ENCODE measurements at regions not wholly inside any gene's neighbourhood (a gene's known extent, or its start where the extent isn't known, plus 50 kb on each side); places are given as distances from the start of the nearest gene placed in this dataset.

DNA sequence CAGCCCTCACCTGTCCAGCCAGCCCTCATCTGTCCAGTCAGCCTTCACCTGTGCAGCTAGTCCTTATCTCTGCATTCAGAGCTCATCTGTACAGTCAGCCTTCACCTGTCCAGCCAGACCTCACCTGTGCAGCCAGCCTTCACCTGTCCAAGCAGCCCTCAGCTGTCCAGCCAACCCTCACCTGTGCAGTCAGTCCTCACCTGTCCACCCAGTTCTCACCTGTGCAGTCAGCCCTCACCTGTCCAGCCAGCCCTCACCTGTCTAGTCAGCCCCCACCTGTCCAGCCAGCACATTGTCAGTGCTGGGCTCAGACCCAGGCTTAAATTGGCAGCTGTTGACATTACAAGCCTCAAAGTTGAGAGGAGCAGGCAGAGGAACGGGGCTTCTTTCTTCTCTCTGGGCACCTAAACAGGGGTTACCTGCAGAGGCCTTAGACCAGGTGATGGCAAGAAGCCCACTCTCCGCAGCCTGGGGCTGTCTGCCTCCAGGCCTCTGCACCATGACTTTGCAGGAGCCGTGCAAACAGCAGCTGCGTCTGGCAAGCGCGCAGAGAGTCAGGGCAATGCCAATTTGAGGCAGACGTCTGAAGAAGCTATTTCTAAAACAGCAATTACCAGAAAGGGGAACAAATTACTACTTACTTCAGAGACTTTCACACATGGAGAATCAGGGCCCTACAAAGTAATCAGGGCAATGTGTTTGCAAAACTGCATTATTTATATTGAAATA lies 506.1 kb downstream of the NPHP4 start:
- no peak for DNase-seq

DNA sequence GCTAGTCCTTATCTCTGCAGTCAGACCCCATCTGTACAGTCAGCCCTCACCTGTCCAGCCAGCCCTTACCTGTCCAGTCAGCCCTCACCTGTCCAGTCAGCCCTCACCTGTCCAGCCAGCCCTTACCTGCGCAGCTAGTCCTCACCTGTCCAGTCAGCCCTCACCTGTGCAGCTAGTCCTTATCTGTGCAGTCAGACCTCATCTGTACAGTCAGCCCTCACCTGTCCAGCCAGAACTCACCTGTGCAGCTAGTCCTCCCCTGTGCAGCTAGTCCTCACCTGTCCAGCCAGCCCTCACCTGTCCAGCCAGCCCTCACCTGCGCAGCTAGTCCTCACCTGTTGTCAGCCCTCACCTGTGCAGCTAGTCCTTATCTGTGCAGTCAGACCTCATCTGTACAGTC lies 506.8 kb downstream of the NPHP4 start:
- no peak for DNase-seq

DNA sequence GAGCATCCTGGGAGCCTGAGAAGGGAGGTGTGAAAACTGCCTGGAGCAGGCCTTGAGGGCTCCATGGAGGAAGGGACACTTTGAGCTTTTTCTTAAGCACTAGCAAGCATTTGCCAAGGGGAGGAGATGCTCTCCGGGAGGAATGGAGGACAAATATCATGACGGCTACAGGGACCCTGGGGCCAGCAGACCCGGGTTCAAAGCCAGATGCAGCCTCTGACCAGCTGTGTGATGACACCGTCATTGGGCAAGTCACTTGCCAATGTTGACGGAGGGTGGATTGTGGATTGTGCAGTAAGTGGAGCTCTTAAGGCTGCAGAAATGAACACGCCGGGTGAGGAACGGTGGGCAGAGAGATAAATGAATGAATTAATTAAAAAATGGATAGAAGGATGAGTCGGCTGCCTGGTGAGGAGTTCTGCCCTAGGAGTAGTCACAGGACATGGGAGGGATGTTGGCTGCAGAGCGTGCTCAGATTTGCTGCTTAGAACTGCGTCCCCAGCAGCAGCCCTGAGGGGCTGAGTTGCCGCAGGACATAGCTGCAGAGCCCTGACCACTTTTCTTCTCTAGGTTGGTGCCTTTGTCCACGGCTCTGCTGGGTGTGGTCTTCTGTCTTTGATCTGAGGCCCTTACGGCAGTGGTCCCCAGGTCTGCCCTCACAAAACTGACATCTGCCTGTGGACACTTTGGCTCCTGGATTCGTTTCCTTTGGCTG lies 507.6 kb downstream of the NPHP4 start:
- no peak for DNase-seq

DNA sequence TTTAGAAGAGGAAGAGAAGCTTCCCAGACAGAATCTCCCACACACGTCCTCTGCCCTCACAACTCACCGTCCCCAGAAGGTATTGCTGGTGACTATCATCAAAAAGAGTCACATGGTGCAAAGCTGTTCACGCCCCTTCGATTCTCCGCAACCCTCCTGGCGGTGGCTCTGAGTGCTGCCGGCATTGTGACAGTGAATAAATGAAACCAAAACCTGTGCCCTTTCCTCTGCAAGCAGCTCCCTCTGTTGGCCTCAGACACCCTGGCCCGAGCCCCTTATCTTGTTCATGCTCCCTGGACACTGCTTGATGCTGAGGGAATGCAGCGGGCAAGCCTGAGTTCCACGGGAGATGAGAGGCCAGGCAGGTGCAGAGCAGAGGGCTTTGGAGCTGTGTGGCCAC lies 510.3 kb downstream of the NPHP4 start:
- no peak for DNase-seq

DNA sequence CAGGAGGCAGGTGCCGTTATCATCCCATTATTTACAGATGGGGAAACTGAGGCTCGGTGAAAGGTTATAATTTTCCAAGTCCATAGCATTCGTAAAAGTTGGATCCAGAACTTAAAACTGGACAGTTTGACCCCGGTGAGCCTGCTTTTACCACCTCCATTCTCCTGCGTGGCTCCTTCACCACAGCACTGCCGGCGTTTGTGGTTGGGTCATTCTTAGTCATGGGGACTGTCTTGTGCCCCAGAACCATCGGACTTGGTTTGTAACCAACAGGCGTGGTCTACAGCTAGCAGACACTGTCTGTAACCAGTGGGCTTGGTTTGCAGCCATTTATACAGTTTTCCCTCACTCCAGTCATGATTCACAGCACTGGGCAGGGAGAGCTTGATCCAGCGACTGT lies 511.3 kb downstream of the NPHP4 start:
- no peak for DNase-seq

DNA sequence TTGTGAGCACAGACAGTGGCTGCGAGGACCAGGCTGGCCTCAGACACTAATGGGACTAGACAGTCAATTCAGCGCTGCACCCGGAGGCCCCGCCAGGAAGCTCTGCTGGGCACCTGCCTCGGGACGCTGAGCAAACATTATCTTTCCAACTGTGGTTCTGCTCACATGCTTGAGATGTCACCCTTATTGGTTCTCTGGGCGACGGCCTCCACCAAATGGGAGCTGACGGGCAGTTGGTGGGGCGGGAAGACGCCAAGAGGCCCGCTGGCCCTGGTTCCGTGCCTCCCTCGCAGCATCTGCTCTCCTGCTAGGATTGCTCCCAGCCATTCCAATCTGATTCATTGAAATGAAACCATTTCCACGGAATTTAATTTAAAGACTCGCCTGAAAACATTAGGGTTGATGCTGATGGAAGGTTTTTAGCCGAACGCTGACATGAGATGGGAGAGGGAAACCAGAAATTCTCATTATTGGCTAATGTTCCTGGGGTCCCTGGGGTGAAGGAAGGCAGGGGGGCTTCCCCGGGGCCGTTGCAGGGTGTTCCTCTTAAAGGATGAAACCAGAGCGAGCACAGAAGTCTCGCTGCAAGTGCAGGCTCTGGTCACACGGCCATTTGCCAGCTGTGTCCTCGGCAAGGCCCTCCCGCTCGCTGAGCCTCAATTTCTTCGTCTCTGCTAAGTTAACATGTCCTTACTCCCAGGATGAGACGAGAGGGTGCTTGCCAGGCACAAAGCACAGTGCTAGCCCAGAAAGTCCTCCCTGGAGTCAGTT lies 512.2 kb downstream of the NPHP4 start:
- no peak for DNase-seq

DNA sequence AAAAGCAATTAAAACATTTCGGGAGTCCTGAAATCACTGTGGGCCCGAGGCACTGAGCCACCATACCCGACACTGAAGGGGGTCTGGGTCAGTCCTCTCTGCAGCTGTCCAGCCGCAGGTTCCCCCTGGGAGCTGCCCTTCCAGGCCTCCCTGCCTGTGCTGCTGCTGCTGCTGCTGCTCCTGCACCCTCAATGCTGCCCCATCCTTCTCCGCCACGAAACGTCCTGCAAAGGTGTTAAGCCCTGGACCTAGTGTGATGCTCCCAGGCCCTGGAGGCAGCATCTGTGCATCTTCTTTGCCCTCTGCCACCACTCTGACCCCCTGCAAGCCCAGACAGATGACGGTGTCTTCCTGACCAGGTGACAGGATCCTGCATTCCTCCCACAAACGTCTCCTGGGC lies 513.3 kb downstream of the NPHP4 start:
- no peak for DNase-seq

DNA sequence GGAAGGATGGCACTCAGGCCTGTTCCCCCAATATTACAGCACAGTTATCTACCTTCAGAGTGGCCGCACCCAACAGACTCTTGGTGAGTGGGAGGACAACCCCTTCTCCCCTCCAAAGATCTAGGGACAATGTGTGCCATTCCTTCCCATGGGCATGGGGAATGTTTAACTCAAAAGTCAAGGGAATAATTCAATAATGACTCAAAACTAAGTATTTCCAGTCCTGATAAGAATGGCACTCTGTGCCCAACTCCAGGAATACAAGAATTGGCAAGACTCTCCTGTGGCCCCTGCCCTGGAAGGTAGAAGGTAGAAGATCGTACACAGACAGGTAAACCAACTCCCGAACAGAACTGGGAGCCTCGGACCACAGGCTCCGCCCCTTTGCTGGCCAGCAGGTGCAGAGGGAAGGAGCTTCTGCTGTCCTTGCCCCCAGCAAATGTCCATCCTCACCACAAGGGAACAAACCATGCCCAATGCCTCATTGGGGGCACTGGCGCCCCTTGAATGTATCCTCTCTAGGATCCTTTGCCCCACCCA lies 514.0 kb downstream of the NPHP4 start:
- DNase-seq, result no peak

DNA sequence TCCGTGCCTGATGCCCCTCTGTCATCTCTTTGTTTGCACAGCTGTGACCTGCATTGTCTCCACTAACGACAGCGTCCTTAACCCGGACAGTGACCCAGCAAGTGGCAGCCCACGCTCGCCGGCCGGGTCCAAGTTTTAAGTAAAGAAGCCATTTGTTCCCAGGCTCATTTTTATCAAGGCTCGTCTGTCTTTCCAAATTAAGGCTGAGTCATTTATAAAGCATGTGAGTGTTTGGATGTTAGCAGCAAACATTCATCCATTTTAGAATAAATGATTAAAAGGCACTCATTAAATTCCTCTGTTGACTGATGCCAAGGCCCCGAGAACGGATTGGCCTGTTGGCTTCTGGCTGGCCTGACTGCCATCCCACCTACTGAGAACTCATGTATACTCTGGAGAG lies 514.5 kb downstream of the NPHP4 start:
- DNase-seq, result no peak

DNA sequence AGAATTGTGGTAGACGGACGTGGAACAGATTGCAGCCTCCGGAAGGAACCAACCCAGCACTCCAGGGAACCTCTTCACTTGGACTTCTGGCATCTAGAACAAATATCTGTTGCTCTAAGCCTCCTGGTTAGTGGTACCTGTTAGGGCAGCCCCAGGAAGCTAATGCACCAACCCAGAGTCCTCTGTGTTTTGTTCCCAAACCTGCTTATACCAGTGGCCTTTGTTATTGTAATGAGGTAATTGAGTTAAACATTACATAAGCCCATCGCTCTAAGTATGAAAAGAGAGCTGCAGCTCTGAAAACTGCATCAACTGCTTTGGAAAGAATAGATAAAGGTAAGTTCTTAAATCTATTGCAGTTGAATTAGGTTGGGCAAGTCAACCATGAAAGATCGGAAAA lies 516.7 kb downstream of the NPHP4 start:
- DNase-seq, result no peak

DNA sequence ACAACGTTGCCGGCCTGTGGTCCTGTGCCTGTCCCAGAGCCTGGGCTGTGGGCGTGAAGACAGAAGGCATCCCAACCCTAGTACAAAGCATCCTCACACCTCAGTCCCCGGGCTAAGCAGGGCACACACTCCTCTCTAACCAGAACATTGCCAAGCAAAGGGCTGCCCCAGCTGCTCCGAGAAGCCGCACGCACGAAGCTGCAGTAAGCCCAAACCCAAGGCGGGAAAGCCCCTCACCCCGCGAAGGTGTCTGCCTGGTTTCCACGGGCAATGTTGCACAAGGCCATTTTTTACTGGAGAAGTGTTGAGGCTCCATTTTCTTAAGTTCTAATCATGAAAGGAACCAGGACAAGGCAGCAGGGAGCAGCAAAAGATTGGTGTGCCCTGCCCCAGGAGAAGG lies 519.0 kb downstream of the NPHP4 start:
- DNase-seq, result no peak

DNA sequence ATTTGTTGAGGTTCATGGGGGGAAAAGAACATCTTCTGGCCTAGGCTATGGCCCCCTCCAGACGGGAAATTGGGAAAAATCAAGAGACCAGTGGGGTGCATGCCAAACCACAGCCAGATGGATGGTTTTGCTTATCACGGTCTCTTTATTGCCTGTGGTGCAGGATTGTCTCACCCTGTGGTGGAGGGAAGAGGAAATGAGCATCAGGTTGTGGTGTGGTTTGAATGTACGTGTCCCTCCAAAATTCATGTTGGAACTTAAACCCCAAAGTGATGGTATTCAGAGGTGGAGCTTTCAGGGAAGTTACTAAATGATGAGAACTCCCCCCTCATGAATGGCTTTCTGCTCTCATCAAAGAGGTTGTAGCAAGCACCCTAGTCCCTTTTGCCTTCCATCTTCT lies 525.7 kb downstream of the NPHP4 start:
- no peak for DNase-seq

DNA sequence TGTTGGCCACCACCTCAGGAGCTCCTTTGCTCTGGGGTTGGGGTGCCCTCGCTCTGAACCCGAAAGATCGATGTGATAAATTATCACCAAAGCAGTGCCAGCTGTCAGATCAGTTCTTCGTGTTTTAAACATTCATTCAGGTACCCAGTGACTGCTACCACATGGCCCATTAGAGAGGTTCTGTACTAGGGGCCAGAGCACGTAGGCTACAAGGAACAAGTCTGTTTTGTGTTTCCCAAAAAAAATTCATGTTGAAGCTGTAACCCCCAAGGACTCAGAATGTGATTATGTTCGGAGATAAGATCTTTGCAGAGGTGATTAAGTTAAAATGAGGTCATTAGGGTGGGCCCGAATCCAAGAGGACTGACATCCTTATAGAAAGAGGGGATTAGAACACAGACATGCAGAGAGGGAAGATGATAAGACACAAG lies 526.9 kb downstream of the NPHP4 start:
- DNase-seq, result no peak

DNA sequence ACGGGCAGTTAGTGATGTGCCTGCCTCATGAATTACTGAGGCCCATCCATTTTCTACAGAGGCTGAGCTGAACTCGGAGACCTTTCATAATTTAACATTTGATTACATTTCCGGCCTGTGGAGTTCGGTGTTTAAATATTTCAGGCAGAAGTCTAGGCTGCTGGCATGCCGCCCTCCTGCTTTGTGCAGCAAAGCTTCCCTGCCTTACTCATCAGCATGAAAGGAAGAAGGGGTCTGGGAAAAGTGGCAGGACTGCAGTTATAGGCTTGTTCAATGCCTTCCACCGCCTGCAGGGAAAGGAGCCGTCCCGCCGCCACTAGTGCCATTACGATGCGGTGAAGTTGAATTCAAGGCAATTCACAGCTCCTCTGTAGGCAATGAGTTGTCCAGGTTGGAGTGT lies 527.9 kb downstream of the NPHP4 start:
- no peak for DNase-seq

DNA sequence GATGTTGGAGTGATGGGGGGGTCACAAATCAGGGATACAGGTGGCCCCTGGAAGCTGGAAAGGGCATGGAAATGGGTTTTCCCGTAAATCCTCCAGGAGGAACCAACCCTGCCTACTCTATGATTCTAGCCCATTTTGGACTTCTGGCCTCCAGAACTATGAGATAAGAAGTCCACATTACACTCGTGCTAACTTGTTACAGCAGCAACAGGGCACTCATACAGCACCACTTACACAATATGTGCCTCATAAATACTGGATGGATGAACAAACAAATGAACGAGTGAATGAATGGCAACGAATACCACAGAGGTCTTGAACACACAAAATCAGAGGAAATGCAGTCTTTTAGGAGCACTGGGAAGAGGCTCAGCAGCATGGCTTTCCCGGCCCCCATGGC lies 531.3 kb downstream of the NPHP4 start:
- DNase-seq, result no peak

DNA sequence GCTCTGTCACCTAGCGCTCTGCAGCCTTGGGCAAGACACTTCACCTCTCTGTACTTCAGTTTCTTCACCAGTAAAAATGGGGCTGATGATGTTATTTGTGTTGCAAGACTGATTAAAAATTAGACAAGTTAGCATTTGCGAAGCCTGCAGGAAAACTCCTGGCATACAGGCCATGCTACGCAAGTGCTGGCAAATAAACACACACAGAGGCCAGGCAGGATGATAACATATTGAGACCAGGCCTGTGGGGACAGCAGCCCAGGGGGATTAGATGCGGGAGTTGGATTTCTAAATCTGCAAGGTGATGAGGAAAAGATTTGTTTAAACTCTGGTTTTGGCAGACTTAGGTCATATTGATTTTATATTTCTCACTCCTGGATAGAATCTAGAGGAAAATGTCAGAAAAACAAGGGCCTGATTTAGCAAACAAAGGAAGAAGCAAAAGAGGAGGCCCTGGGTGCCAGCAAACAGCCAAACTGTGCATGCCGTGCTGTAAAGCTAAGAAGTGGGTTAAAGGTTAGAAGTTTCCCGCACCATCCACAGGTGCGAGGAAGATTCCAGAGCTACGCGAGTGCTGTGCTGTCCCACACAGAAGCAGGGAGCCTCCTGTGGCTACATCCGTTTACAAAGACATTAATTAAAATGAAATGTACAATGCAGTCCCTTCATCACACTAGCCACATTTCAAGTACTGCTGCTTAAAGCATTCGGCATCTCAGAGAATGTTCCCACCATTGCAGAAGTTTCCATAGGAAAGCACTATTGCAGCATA lies 532.2 kb downstream of the NPHP4 start:
- DNase-seq, result no peak

DNA sequence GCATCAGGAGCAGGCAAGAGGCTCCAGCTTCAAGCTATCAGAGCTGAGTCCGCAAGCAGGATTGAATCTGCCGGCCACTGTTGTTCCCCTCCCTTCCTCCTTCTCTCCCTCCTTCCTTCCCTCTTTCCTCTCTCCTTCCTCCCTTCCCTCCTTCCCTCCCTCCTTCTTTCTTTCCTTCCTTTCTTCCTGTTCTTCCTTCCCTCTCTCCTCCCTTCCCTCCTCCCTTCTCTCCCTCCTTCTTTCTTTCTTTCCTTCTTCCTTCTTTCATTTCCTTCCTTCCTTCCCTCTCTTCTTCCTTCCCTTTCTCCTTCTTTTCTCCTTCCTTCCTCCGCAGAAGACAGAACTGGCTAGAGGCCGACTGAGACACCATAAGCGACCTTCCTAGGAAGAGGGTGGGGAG lies 534.0 kb downstream of the NPHP4 start:
- DNase-seq, result no peak

DNA sequence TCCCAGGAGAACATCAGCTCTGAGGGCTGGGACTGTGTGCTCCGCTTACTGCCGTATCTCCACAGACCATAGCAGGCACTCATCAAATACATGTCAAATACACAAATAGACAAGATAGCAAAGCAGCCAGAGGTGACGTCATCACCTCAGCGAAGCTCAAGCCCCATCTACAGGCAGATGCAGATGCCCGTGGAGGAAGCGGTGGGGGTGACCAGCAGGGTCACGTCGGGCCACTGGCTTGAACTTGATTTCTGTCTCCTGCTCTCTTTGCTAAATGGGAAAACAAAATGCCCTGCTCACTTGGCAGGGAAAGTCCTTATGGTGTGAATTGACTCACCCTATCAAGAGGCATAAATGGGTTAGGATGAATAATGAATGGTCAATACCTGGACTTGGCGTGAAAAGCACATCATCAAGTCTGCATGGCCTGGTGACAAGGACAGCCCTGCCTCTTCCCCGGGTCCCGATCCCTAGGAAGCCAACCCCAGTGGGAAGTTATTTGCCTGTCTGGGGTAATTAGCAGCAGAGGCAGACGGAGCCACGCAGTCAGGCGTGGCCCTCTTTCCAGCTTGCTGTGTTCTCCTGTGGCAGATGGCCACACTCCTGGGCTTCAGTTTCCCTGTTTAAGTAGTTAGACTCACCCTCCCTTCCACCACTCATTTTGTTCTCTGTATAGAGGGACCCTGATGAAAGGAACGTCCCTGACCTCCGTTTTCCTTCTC lies 536.0 kb downstream of the NPHP4 start:
- no peak for DNase-seq

DNA sequence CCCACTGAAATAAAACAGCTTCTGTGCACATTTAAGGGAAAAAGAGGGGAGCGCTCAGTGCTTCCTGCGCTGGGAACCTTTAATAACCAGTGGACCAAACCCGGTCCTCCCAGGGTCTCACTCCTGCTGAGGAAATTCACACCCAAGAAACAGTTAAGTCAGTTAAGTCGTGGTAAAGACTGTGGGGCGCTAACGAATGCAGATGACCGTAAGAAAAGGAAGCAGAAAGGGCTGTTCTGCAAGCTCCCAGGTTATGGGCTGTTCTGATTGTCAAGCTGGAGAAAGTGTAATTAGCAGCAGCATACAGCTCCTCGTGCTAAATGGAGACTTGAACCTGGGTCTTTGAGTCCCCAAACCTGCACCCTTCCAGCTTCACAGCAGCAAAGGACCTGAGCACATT lies 536.6 kb downstream of the NPHP4 start:
- DNase-seq, result no peak

DNA sequence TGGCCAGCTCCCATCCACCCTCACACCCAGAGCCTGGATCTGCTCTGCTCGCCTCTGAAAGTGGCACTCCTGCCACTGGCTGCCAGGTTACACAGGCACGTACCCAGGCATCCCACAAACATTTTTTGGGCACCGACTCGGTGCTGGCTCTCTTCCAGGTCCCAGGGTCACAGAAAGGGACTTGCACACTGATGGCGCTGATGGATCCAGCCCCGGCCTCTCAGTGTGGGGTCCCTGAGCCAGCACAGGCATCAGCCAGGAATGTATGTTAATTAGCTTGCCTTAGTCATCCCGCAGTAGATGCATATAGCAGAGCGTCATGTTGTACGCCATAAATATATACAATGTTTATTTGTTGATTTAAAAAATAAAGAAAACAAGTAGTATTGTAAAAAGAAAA lies 537.2 kb downstream of the NPHP4 start:
- no peak for DNase-seq

DNA sequence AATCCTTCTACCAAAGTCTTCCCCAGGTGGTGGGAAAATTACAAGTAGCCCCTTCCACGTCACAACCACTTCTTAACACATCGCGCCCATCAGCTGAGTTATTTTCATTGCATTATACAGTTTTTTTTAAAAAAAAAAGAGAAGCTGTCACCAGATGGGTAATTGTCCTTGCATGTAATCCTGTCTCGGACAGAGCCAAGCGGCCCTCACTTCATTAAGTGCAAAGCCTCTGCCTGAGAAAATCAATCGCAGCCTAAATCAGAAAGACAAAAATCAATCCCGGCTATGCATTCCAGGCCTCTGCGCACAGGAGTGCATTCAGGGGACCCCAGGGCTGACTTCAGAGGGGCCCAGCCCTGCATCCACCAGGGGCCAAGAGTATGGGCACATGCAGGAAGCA lies 538.9 kb downstream of the NPHP4 start:
- no peak for DNase-seq

DNA sequence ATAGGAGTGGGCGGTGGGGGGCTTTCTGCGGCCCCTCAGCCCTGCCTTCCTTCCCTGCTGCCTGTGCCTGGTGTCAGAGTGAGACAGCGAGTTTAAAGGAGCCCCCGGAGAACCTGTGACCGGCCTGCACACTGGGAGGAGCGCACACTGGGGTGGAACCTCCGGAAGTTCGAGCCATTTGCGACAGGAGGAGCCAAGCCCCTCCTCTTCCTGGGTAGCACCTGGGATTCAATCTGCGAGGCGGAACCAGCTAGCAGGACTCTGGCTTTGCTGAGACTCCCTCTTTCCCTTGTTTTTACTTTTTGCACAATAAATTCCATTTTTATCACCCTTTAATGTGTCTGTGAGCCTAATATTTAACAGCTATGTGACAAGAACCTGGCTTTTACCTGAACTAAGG lies 540.6 kb downstream of the NPHP4 start:
- DNase-seq, result no peak

Measured in NCI-H1436 (cell line).